IPS-11a (cell line): ENCODE measurements at regions not wholly inside any gene's neighbourhood (a gene's known extent, or its start where the extent isn't known, plus 50 kb on each side); places are given as distances from the start of the nearest gene placed in this dataset.
"Not testable (repeated sequence)": the region's sequence is repeated elsewhere in the genome, so short reads cannot be mapped to it uniquely, and the experiment has no call there.

ENCODE experiments used
- H3K4me3 ChIP-seq: one replicate; pipeline ENCODE4 v1.5.1; 2013; ENCODE audit warnings: low read depth, low read length, control low read depth

- H3K4me3 ChIP-seq = not testable (repeated sequence)
These were observed 80.6 kb upstream of the RUBCNL start for GRCh38 chr13:46467694-46468093.

GRCh38 chr13:46466074-46466473, 79.0 kb upstream of the RUBCNL start:
- not testable (repeated sequence) for H3K4me3 ChIP-seq

- no peak overlapping the region for H3K4me3 ChIP-seq
These were observed 76.7 kb upstream of the RUBCNL start for GRCh38 chr13:46463719-46464118.

- H3K4me3 ChIP-seq = not testable (repeated sequence)
These were observed 73.2 kb upstream of the RUBCNL start for GRCh38 chr13:46460223-46460622.

GRCh38 chr13:46457255-46457654, 70.2 kb upstream of the RUBCNL start:
- H3K4me3 ChIP-seq = not testable (repeated sequence)

- H3K4me3 ChIP-seq = not testable (repeated sequence)
These were observed 68.9 kb upstream of the RUBCNL start for GRCh38 chr13:46455924-46456323.

GRCh38 chr13:46451145-46451544, 64.1 kb upstream of the RUBCNL start:
- H3K4me3 ChIP-seq = not testable (repeated sequence)

DNA sequence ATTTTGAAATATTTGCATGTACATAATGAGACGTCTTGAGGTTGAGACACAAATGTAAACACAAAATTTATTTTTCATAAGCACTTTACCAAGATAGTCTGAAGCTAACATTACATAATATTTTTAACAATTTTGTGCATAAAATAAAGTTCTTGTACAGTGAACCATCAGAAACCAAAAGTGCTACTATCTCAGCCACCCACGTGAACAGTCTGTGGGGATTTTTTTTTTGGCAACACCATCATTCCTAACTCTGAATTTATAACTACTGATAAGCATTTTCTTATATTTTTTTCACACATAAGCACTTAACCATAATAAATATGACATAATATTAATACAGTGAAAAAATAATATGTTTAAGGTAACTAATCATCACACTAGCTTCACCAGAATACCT, 62.9 kb upstream of the RUBCNL start:
- not testable (repeated sequence) for H3K4me3 ChIP-seq

DNA sequence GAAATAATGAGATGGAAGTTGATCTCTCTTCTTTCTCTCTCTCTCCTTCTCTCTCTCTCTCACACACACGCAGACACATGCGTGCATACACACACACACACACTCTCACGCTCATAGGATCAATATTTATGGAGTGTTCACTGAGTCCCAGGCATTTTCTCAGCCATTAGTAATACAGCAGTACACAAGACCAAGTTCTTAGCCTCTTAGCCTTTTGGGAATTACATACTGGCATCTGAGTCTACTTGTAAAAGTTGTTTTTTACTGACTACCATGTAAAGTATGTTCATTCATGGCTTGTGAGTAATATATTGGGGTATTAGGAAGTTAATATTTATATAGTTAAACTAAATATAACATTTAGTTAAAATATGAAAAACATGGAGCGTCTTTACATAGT, 61.1 kb upstream of the RUBCNL start:
- not testable (repeated sequence) for H3K4me3 ChIP-seq

DNA sequence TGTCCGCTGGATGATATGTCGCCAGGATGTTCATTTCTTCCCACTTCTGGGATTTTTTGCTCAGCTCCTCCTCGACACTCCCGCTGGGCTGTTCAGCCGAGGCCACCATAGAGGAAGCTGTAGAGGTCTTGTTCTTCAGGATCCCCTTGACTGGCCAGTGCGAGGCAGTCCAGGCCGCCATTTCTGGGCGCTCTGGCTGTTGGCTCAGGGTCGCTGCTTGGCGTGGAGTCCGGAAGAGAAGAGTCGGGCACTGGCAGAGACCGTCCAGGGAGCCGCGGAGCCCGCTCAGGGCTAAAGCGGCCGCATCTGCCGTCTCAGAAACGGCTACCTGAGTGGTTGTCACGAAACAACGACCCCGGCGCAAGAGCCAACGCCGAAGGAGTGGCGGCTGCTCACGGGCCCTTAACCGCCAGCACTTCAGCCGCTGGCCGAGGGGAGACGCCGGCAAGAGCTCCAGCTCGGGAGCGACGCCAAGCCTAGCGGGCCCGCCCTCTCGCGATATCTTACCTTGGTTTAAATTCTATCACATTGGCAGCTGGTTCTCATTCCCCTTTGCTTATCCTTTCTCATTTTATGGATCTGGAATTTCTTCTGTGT, 50.9 kb upstream of the RUBCNL start:
- not testable (repeated sequence) for H3K4me3 ChIP-seq
